GM18951 (cell line): ENCODE measurements at regions not wholly inside any gene's neighbourhood (a gene's known extent, or its start where the extent isn't known, plus 50 kb on each side); places are given as distances from the start of the nearest gene placed in this dataset.

Experiments used
- POLR2A ChIP-seq: IDR thresholded peaks from 4 replicates; pipeline ENCODE4 v1.6.1; 2011; ENCODE audit warnings: mild to moderate bottlenecking; ENCODE audit not compliant: insufficient read length, insufficient read depth; ENCODE audit errors: extremely low read depth
- in situ Hi-C: fragments of 300-500 bp; cut with MboI; formaldehyde crosslinking; loops from one replicate; pipeline ENCODE4 v1.12.0; 2022; ENCODE audit warnings: low sequenced_read_pairs, mixed read lengths, inconsistent platforms; ENCODE audit not compliant: unreplicated experiment

- in situ Hi-C loops, result no loop called here
- TF ChIP-seq POLR2A, result no peak
Observed at GRCh38 chr20:48471759-48472408, 355.9 kb downstream of the PREX1 start.

GRCh38 chr20:48471176-48471575 is 356.6 kb downstream of the PREX1 start:
- in situ Hi-C loops, result no loop called here
- no peak for TF ChIP-seq POLR2A

- in situ Hi-C loops, result no loop called here
- TF ChIP-seq POLR2A, result no peak
Observed at GRCh38 chr20:48470141-48470540, 357.7 kb downstream of the PREX1 start.

- TF ChIP-seq POLR2A, result no peak
- in situ Hi-C loops, result no loop called here
Observed at GRCh38 chr20:48469026-48469425, 358.8 kb downstream of the PREX1 start.

GRCh38 chr20:48468571-48468970 is 359.2 kb downstream of the PREX1 start:
- TF ChIP-seq POLR2A, result no peak
- in situ Hi-C loops, result no loop called here

GRCh38 chr20:48467622-48468021 is 360.2 kb downstream of the PREX1 start:
- in situ Hi-C loops, result no loop called here
- no peak for TF ChIP-seq POLR2A

- in situ Hi-C loops, result no loop called here
Observed at GRCh38 chr20:48465271-48465670, 362.5 kb downstream of the PREX1 start.

GRCh38 chr20:48463916-48464315 is 363.9 kb downstream of the PREX1 start:
- in situ Hi-C loops, result no loop called here
- TF ChIP-seq POLR2A, result no peak

More at GRCh38 chr20:48465271-48465670, 362.5 kb downstream of the PREX1 start:
- TF ChIP-seq POLR2A, result no peak

- TF ChIP-seq POLR2A, result no peak
- in situ Hi-C loops, result no loop called here
Observed at GRCh38 chr20:48463096-48463720, 364.6 kb downstream of the PREX1 start.

GRCh38 chr20:48461735-48462119 is 366.1 kb downstream of the PREX1 start:
- no peak for TF ChIP-seq POLR2A
- in situ Hi-C loops, result no loop called here

- no peak for TF ChIP-seq POLR2A
- in situ Hi-C loops, result no loop called here
Observed at GRCh38 chr20:48461091-48461734, 366.6 kb downstream of the PREX1 start.

GRCh38 chr20:48460681-48461080 is 367.1 kb downstream of the PREX1 start:
- TF ChIP-seq POLR2A, result no peak
- in situ Hi-C loops, result no loop called here

- in situ Hi-C loops, result no loop called here
- no peak for TF ChIP-seq POLR2A
Observed at GRCh38 chr20:48459722-48460395, 367.9 kb downstream of the PREX1 start.
